ENCODE measurements at regions not wholly inside any gene's neighbourhood (a gene's known extent, or its start where the extent isn't known, plus 50 kb on each side); places are given as distances from the start of the nearest gene placed in this dataset.

GRCh38 chr1:38396606-38397005, 350.0 kb upstream of the POU3F1 start:
- no peak for DNase-seq (ENCODE audit: low read depth in 1 of 2, low spot score in 1 of 2)
- no peak for TF ChIP-seq CTCF (IDR thresholded peaks at IDR 0.05; ENCODE audit: low read depth, low read length)
- no peak overlapping the region for H3K4me3 ChIP-seq
- H3K27ac ChIP-seq = no peak overlapping the region
- no peaks in the 10 kb centered on the region for H3K9me3 ChIP-seq (ENCODE audit: low read depth)
- no peaks in the 10 kb centered on the region for H3K27me3 ChIP-seq
- no peaks in the 10 kb centered on the region for H3K4me1 ChIP-seq (ENCODE audit: low read depth)
- no peaks in the 10 kb centered on the region for H3K36me3 ChIP-seq

- no peak for TF ChIP-seq CTCF (IDR thresholded peaks at IDR 0.05; ENCODE audit: low read depth, low read length)
- Histone ChIP-seq H3K36me3 (no peaks in the 10 kb centered on the region), H3K4me1 (ENCODE audit: low read depth) (no peaks in the 10 kb centered on the region), H3K27ac (no peak overlapping the region), H3K4me3 (no peak overlapping the region), H3K9me3 (ENCODE audit: low read depth) (no peaks in the 10 kb centered on the region), H3K27me3 (no peaks in the 10 kb centered on the region)
- no peak for DNase-seq (ENCODE audit: low read depth in 1 of 2, low spot score in 1 of 2)
Measured at GRCh38 chr1:38394303-38394702, 347.7 kb upstream of the POU3F1 start.

GRCh38 chr1:38392861-38393260, 346.3 kb upstream of the POU3F1 start:
- no peaks in the 10 kb centered on the region for H3K27me3 ChIP-seq
- no peak overlapping the region for H3K4me3 ChIP-seq
- H3K9me3 ChIP-seq (ENCODE audit: low read depth) = no peaks in the 10 kb centered on the region
- H3K27ac ChIP-seq = no peak overlapping the region
- H3K4me1 ChIP-seq (ENCODE audit: low read depth) = no peaks in the 10 kb centered on the region
- no peak for DNase-seq (ENCODE audit: low read depth in 1 of 2, low spot score in 1 of 2)
- H3K36me3 ChIP-seq = no peaks in the 10 kb centered on the region
- no peak for TF ChIP-seq CTCF (IDR thresholded peaks at IDR 0.05; ENCODE audit: low read depth, low read length)

- H3K4me1 ChIP-seq (ENCODE audit: low read depth) = no peaks in the 10 kb centered on the region
- no peaks in the 10 kb centered on the region for H3K27me3 ChIP-seq
- no peak overlapping the region for H3K4me3 ChIP-seq
- no peak overlapping the region for H3K27ac ChIP-seq
- TF ChIP-seq CTCF (IDR thresholded peaks at IDR 0.05; ENCODE audit: low read depth, low read length) = no peak
- no peaks in the 10 kb centered on the region for H3K36me3 ChIP-seq
- DNase-seq (ENCODE audit: low read depth in 1 of 2, low spot score in 1 of 2) = no peak
- H3K9me3 ChIP-seq (ENCODE audit: low read depth) = no peaks in the 10 kb centered on the region
Measured at GRCh38 chr1:38381256-38381655, 334.7 kb upstream of the POU3F1 start.

- Histone ChIP-seq H3K4me3 (no peak overlapping the region), H3K4me1 (ENCODE audit: low read depth) (no peaks in the 10 kb centered on the region), H3K27me3 (no peaks in the 10 kb centered on the region), H3K9me3 (ENCODE audit: low read depth) (no peaks in the 10 kb centered on the region), H3K36me3 (no peaks in the 10 kb centered on the region), H3K27ac (no peak overlapping the region)
- no peak for TF ChIP-seq CTCF (IDR thresholded peaks at IDR 0.05; ENCODE audit: low read depth, low read length)
- no peak for DNase-seq (ENCODE audit: low read depth in 1 of 2, low spot score in 1 of 2)
Measured at GRCh38 chr1:38376577-38376976, 330.0 kb upstream of the POU3F1 start.

GRCh38 chr1:38375035-38375434, 328.4 kb upstream of the POU3F1 start:
- DNase-seq (ENCODE audit: low read depth in 1 of 2, low spot score in 1 of 2) = no peak
- no peak overlapping the region for H3K4me3 ChIP-seq
- TF ChIP-seq CTCF (IDR thresholded peaks at IDR 0.05; ENCODE audit: low read depth, low read length) = no peak
- no peaks in the 10 kb centered on the region for H3K4me1 ChIP-seq (ENCODE audit: low read depth)
- no peaks in the 10 kb centered on the region for H3K36me3 ChIP-seq
- H3K27me3 ChIP-seq = no peaks in the 10 kb centered on the region
- H3K9me3 ChIP-seq (ENCODE audit: low read depth) = no peaks in the 10 kb centered on the region
- no peak overlapping the region for H3K27ac ChIP-seq

Data from cardiac muscle cell (in vitro differentiated cells and primary cell).